Hematopoietic multipotent progenitor cell (in vitro differentiated cells): ENCODE measurements at regions not wholly inside any gene's neighbourhood (a gene's known extent, or its start where the extent isn't known, plus 50 kb on each side); places are given as distances from the start of the nearest gene placed in this dataset.
"Not testable (repeated sequence)": the region's sequence is repeated elsewhere in the genome, so short reads cannot be mapped to it uniquely, and the experiment has no call there.

Experiments
- DNase-seq, 3 donors: peaks; one replicate each; pipeline ENCODE4 v3.0.0-alpha.2; 2011 to 2015; ENCODE audit warnings: low read depth in 2 of 3, low spot score in 2 of 3

GRCh38 chr17:52673791-52674190 lies 515.3 kb upstream of the CA10 start:
- no peak for DNase-seq

GRCh38 chr17:52666264-52666663 lies 507.8 kb upstream of the CA10 start:
- no peak for DNase-seq

DNA sequence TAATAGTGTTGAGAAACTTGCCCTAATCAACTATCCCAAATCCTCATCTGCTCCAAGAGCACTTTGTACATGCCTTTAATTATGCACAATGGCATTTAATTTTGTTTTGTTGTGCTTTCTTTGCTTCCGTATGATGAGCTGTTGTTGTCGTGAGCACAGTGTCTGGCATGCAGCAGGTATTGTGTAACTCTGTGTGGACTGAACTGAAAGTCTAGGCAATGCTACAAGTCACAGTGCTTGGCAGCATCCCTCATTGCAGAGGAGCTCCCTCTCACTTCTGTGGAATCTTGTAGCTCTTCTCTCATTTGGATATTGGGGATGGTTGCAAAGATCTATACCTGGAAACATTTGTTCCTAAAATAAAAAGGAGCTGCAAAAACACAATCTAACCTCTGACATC lies 502.2 kb upstream of the CA10 start:
- no peak for DNase-seq

- no peak for DNase-seq
Measured at GRCh38 chr17:52653014-52653413, 494.5 kb upstream of the CA10 start.

DNA sequence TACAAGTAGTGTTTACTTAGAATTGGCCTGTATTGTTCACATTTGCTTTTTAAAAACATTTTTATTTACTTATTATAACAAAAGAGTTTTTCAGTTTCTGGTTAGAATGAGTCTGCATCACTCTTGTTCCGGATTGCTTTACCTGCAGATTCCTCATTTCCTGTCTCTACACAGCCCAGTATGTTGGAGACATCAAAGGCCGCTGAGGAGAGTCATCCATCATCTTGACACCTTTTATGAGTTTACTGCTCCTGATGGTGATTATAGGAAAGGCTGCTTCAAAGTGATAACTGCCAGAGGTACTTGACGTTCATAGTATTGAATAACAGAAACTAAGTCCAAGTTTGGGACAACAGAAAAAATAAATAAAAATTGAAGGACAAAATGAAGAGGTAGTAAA lies 490.5 kb upstream of the CA10 start:
- no peak for DNase-seq

- DNase-seq: no peak
Measured at GRCh38 chr17:52647411-52647810, 488.9 kb upstream of the CA10 start.

- DNase-seq: no peak
Measured at GRCh38 chr17:52636443-52636842, 477.9 kb upstream of the CA10 start.

- no peak for DNase-seq
Measured at GRCh38 chr17:52606590-52606989, 448.1 kb upstream of the CA10 start.

DNA sequence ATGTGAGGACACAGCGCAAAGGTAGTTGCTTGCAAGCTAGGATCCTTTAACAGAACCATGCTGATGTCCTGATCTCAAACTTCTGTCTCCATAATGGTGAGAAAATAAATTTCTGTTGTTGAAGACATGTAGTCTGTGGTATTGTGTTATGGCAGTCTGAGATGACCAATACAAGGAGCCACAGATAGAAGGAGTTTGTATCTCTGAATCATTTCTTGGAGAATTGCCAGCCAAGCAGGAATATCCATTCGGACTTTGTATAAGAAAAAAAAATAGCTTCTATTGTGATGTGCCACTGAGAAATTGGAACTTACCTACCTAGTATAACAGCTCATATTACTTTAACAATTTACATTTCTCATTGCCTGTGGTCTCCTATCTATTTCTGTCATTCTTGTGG lies 447.6 kb upstream of the CA10 start:
- DNase-seq: no peak

- DNase-seq: no peak
Measured at GRCh38 chr17:52604105-52604504, 445.6 kb upstream of the CA10 start.

DNA sequence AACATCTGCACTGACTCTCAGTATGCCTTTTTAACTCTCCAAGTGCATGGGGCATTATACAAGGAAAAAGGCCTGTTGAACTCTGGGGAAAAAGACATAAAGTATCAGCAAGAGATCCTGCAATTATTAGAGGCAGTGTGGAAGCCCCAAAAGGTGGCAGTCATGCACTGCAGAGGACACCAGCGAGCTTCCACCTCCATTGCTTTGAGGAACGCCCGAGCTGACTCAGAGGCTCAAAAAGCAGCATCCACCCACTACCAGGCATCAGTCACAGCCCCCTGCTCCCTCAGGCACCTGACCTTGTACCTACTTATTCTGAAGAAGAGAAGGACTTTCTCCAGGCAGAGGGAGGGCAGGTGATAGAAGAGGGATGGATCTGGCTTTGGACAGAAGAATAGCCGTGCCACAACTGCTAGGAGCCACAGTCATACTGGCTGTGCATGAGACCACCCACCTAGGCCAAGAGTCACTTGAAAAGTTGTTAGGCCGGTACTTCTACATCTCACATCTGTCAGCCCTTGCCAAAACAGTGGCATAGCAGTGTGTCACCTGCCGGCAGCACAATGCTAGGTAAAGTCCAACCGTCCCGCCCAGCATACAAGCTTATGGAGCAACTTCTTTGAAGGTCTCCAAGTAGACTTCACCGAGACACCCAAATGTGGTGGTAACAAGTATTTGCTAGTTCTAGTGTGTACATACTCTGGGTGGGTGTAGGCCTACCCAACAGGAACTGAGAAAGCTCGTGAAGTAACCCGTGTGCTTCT lies 439.1 kb upstream of the CA10 start:
- DNase-seq: not testable (repeated sequence)

DNA sequence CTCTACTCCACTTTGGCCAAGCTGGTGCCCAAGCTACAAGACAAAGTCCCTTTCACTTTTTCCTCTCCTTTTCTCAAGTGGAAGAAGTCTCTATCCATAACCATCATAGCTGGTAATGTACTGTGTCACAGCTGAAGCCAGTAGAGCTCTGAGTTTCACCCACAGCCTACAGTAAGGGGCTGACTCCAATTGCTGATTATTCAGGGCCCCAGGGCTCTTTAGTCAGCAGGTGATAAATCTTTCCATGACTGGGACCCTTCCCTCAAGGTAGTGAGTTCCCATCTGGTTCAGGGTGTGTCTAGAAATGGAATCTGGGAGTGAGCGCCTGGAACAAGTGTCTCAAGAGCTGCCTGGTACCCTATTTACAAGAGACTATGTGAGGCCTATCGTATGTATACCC lies 436.0 kb upstream of the CA10 start:
- no peak for DNase-seq

DNA sequence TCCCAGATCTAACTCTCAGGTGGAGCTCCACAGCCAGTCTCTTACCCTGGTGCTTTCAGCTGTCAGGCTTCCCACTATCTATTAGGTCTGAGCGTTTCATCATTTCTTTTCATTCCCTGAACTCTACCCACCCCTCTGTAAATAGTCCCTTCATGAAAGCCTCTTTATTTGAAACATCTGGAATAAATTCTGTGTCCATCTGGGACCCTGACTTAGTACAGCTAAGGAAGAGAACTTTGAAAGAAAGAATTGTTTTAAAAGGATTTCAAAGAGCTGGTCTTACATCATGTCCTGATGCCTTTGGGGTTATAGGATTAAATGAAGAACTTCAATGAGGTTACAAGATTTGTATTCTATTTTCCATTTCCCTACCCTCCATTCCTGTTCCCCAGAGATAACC lies 388.5 kb upstream of the CA10 start:
- DNase-seq: no peak

DNA sequence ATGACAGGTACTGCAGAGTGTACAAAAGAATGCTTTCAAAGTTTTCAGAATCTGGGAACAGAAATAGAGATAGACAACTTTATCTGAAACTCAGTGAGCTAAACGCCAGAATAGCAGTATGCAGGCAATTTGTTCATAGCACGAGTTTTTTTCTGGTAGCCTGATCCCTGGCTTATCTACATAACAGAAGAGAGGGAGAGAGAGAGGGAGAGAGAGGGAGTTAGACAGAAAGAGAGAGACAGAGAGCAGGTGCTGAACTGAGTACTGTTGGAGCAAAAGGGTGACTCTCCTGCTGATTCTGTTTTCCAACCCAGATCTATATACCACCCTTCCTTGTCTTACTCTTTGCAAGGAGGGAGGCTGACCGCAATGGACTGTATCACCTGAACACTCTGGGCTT lies 388.0 kb upstream of the CA10 start:
- DNase-seq: no peak

DNA sequence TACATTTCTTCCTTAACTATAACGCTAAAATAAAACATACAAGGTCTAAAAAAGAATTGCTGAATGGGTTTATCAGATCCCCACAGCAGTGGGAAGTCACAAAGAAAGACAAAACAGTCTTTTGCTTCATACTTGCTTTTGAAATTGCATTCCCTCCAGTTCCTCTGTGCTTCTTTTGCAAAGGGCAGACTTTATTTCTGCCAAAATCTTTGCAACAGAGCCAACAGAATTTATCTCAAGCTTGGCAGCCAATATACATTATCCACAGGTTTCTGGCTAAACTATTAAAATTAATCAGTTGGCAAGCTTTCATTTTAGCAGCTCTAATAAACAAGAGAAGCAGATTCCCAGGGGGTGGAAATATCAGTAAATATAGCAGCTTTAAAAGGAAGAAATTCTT lies 378.9 kb upstream of the CA10 start:
- no peak for DNase-seq

- no peak for DNase-seq
Measured at GRCh38 chr17:52536489-52536888, 378.0 kb upstream of the CA10 start.

GRCh38 chr17:52532373-52532772 lies 373.9 kb upstream of the CA10 start:
- no peak for DNase-seq

- DNase-seq: no peak
Measured at GRCh38 chr17:52524096-52524637, 365.7 kb upstream of the CA10 start.

GRCh38 chr17:52517176-52517575 lies 358.7 kb upstream of the CA10 start:
- no peak for DNase-seq

- no peak for DNase-seq
Measured at GRCh38 chr17:52515927-52516326, 357.4 kb upstream of the CA10 start.

DNA sequence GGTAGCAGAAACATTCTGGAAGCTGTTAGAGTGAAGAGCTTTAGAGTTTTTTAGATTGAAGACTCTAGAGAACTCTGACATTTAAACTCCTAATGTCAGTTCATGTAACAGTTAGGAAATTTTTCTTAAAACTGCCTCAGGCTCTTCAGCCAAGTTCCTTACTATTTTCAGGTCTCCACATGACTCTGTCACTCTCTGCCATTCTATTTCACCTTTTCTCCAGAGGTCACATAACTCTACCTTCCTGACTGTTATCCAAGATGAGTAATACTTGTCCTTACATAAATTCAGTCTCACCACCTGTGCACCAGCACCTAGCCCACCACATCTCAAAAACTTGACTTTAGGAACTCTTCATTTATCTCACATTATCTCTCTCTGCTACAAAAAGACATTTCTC lies 347.1 kb upstream of the CA10 start:
- no peak for DNase-seq

DNA sequence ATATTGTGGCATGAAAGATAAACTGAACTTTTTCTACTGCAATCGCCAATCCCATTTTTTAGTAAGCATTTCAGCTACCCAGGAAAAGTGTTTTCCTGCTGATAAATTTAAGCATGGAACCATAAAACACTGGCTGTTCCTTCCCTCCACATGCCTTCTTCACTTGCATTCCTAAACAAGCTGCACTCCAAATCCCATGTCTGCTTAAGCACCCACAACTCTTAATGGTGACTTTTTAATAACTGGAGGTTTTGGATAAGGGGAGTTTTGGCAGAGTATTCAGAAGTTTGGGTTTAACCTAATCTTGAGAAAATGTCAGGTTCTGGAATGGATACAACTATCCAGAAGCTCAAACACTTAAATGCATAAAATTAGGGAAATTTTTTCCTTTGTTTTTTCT lies 345.6 kb upstream of the CA10 start:
- DNase-seq: no peak

DNA sequence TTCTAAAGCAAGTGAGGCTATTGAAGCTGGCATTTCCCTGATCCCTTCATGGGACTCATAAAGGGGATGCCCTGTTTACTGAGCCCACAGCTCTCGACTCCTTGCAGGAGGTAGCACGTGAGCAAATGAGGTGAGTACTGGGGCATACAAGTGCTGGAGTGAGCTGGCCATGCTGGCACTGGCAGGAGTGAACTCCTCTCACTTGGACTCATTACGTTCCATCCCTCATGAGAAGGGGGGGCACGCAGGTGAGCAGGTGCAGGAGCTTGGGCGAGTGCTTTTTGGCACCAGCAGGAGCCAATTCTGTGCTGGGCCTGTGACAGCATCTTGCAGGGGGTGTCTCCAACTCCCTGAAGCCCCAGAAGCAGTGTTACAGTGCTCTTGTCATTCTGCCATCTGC lies 337.1 kb upstream of the CA10 start:
- no peak for DNase-seq
